ENCODE measurements at regions not wholly inside any gene's neighbourhood (a gene's known extent, or its start where the extent isn't known, plus 50 kb on each side); places are given as distances from the start of the nearest gene placed in this dataset.

DNA sequence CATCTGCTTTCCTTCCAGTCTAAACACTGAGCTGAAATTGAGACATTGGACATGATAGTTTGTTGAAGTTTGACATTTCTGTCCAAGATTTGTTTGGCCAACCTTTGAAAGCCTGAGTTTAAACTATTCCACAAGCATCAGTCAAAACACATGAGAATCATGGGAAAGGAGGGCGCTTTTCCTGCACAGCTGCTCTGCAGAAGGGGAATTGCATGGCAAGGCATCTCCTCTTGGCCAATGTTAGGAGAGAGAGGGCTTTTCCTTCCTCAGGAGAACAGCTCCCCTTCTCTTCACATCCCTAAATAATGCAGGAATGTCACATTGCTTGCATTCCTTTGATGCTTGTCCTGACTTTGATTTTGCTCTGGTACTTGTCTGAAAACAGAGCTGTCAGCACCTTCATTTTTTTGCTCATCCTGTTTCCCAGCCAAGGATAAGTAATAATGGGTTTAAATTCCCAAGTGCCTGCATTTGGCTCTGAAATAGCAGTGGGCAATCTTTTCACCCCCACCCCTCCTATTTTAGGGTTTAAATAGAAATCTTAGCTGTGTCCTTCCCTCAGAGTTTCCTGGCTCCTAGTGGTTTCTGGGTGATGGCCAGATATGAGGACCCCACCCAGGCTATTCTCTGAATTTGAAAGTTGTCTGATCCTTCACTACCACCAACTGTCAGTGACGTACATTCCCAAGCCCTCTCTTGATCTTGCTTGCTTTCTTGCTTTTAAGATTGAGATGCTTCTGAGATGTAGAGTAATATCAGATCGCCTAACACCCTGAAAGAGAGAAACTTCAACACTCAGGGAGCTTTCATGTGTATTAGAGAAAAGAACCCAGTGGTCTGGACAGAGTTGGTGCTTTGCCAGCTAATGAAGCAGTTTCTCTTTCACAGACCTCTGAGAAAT lies 75.2 kb upstream of the NPVF start:
- TF ChIP-seq, protein P1, sequence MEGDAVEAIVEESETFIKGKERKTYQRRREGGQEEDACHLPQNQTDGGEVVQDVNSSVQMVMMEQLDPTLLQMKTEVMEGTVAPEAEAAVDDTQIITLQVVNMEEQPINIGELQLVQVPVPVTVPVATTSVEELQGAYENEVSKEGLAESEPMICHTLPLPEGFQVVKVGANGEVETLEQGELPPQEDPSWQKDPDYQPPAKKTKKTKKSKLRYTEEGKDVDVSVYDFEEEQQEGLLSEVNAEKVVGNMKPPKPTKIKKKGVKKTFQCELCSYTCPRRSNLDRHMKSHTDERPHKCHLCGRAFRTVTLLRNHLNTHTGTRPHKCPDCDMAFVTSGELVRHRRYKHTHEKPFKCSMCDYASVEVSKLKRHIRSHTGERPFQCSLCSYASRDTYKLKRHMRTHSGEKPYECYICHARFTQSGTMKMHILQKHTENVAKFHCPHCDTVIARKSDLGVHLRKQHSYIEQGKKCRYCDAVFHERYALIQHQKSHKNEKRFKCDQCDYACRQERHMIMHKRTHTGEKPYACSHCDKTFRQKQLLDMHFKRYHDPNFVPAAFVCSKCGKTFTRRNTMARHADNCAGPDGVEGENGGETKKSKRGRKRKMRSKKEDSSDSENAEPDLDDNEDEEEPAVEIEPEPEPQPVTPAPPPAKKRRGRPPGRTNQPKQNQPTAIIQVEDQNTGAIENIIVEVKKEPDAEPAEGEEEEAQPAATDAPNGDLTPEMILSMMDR (IDR thresholded peaks at IDR 0.05; ENCODE audit: insufficient read depth, low read length, poor library complexity, severe bottlenecking): no peak
- Histone ChIP-seq H3K36me3 (ENCODE audit: control insufficient read depth, insufficient read depth, low read length) (no peaks in the 10 kb centered on the region), H3K4me3 (ENCODE audit: low read depth, low read length) (no peak overlapping the region), H3K27me3 (ENCODE audit: control insufficient read depth, insufficient read depth, low read length) (no peaks in the 10 kb centered on the region)
- peak; percentile 5 for DNase-seq (ENCODE audit: low read depth)

DNA sequence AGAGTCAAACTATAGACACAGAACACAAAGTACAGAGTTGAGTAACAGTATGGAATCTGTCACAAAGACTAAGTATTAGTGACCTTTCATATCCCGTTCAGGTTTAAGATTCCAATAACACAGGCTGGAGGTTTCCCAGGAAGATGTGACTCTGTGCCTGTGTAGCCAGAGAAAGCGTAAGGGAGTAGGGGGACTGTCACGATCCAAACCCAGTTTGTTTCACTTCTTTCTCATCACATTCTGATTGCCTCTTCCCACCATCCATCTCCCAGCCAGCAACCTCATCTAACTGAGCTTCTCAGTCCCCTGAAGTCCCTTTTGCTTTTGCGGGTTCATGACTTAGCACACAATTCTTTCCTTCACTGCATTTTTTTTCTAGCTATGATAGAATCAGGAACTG lies 76.4 kb upstream of the NPVF start:
- no peak for DNase-seq (ENCODE audit: low read depth)
- Histone ChIP-seq H3K36me3 (ENCODE audit: control insufficient read depth, insufficient read depth, low read length) (no peaks in the 10 kb centered on the region), H3K27me3 (ENCODE audit: control insufficient read depth, insufficient read depth, low read length) (no peaks in the 10 kb centered on the region), H3K4me3 (ENCODE audit: low read depth, low read length) (no peak overlapping the region)
- TF ChIP-seq, protein P1 (IDR thresholded peaks at IDR 0.05; ENCODE audit: insufficient read depth, low read length, poor library complexity, severe bottlenecking): no peak

DNA sequence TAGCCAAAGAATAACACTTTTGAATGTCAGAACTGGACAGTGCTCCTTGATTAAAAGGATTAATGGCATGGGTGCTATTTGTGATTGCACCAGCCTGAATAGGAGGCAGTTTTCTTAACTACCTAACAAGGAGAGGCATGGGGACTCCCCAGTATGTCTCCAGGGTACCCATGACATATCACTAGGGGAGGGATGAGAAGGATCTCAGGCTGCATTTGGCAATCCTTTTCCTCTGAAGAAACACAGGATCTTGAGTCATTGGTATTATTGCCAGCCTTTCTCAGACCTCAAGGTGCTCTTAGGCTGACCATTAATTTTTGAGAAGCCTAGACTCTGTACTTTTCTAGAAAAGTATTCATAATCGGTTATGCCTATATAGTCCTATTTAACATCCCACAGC lies 77.5 kb upstream of the NPVF start:
- H3K4me3 ChIP-seq (ENCODE audit: low read depth, low read length): no peak overlapping the region
- no peaks in the 10 kb centered on the region for H3K36me3 ChIP-seq (ENCODE audit: control insufficient read depth, insufficient read depth, low read length)
- no peaks in the 10 kb centered on the region for H3K27me3 ChIP-seq (ENCODE audit: control insufficient read depth, insufficient read depth, low read length)
- DNase-seq (ENCODE audit: low read depth): no peak
- TF ChIP-seq, protein P1 (IDR thresholded peaks at IDR 0.05; ENCODE audit: insufficient read depth, low read length, poor library complexity, severe bottlenecking): no peak

DNA sequence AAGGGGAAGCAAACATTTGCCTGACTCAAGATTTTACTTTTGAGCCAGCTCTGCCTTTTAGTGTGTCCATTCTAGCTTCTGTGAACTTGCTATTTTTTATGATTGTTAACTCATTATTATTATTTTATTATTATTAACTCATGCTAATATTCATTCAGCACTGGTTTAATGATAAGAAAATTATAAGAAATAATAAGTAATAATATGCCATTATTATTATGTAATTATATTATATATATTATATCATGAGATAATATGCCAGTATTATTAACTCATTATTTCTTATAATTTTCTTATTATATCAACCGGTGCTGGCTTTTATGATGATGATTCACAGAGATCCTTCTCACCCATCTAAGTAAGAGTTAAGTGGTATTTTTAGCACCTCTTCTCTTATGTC lies 79.3 kb upstream of the NPVF start:
- no peak for DNase-seq (ENCODE audit: low read depth)
- TF ChIP-seq, protein P1 (IDR thresholded peaks at IDR 0.05; ENCODE audit: insufficient read depth, low read length, poor library complexity, severe bottlenecking): no peak
- Histone ChIP-seq H3K4me3 (ENCODE audit: low read depth, low read length) (no peak overlapping the region), H3K36me3 (ENCODE audit: control insufficient read depth, insufficient read depth, low read length) (no peaks in the 10 kb centered on the region), H3K27me3 (ENCODE audit: control insufficient read depth, insufficient read depth, low read length) (no peaks in the 10 kb centered on the region)

DNA sequence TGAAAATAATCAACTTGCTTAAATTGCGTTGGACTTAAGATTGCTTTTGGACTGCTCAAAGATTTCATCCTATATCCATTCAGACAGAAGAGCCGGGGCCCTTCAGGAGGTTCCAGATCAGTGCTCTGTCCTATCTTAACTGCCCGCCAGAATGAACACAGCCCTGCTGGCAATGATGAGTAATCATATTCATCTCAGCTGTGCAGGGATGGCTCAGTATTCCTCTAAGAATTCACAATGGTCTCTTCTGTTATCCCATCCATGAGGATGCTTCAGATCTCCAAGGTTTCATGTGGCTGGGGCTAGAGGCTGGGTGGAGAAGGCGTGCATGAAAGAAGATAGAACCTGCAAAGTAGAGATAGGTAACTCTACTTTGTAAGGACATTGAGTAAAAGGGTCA lies 80.0 kb upstream of the NPVF start:
- TF ChIP-seq, protein P1 (IDR thresholded peaks at IDR 0.05; ENCODE audit: insufficient read depth, low read length, poor library complexity, severe bottlenecking): no peak
- Histone ChIP-seq H3K4me3 (ENCODE audit: low read depth, low read length) (no peak overlapping the region), H3K27me3 (ENCODE audit: control insufficient read depth, insufficient read depth, low read length) (no peaks in the 10 kb centered on the region), H3K36me3 (ENCODE audit: control insufficient read depth, insufficient read depth, low read length) (no peaks in the 10 kb centered on the region)
- DNase-seq (ENCODE audit: low read depth): no peak
